ENCODE measurements at regions not wholly inside any gene's neighbourhood (a gene's known extent, or its start where the extent isn't known, plus 50 kb on each side); places are given as distances from the start of the nearest gene placed in this dataset.

GRCh38 chr12:83767723-83768122 is 1081.0 kb downstream of the TMTC2 start:
- Histone ChIP-seq H3K27me3 (ENCODE audit: control insufficient read depth in 1 of 2, insufficient read depth in 2 of 2, low read length in 1 of 2) (no peaks in the 10 kb centered on the region), H3K4me3 (ENCODE audit: low read length in 2 of 2) (no peak overlapping the region), H3K27ac (ENCODE audit: low read depth in 1 of 2, low read length in 2 of 2) (no peak overlapping the region), H3K9me3 (ENCODE audit: control insufficient read depth, low read length) (no peaks in the 10 kb centered on the region), H3K4me1 (ENCODE audit: control insufficient read depth in 1 of 2, insufficient read depth in 2 of 2, low read length in 2 of 2) (no peaks in the 10 kb centered on the region), H3K36me3 (ENCODE audit: control insufficient read depth in 1 of 2, insufficient read depth in 2 of 2, low read length in 1 of 2) (no peaks in the 10 kb centered on the region)
- WGBS, 2 donors, result 39 to 46% methylated on average over 1 of the region's 1 CpG
- no peak for DNase-seq
- intact Hi-C loops (cut with DNase I), result no loop called here
- no peak for ATAC-seq (ENCODE audit: low FRiP score)

- 43 to 54% methylated on average over 6 of the region's 6 CpGs for WGBS, 2 donors
- intact Hi-C loops (cut with DNase I), result no loop called here
- DNase-seq, result no peak
- H3K36me3 ChIP-seq (ENCODE audit: control insufficient read depth in 1 of 2, insufficient read depth in 2 of 2, low read length in 1 of 2), result no peaks in the 10 kb centered on the region
- H3K4me3 ChIP-seq (ENCODE audit: low read length in 2 of 2), result no peak overlapping the region
- H3K27me3 ChIP-seq (ENCODE audit: control insufficient read depth in 1 of 2, insufficient read depth in 2 of 2, low read length in 1 of 2), result no peaks in the 10 kb centered on the region
- no peak overlapping the region for H3K27ac ChIP-seq (ENCODE audit: low read depth in 1 of 2, low read length in 2 of 2)
- no peaks in the 10 kb centered on the region for H3K9me3 ChIP-seq (ENCODE audit: control insufficient read depth, low read length)
- H3K4me1 ChIP-seq (ENCODE audit: control insufficient read depth in 1 of 2, insufficient read depth in 2 of 2, low read length in 2 of 2), result no peaks in the 10 kb centered on the region
- ATAC-seq (ENCODE audit: low FRiP score), result no peak
Observed at GRCh38 chr12:83763425-83763824, 1076.7 kb downstream of the TMTC2 start.

- H3K4me1 ChIP-seq (ENCODE audit: control insufficient read depth in 1 of 2, insufficient read depth in 2 of 2, low read length in 2 of 2), result no peaks in the 10 kb centered on the region
- intact Hi-C loops (cut with DNase I), result no loop called here
- ATAC-seq (ENCODE audit: low FRiP score) (no peak), DNase-seq (no peak)
- H3K9me3 ChIP-seq (ENCODE audit: control insufficient read depth, low read length), result no peaks in the 10 kb centered on the region
- no peaks in the 10 kb centered on the region for H3K27me3 ChIP-seq (ENCODE audit: control insufficient read depth in 1 of 2, insufficient read depth in 2 of 2, low read length in 1 of 2)
- H3K4me3 ChIP-seq (ENCODE audit: low read length in 2 of 2), result no peak overlapping the region
- no peaks in the 10 kb centered on the region for H3K36me3 ChIP-seq (ENCODE audit: control insufficient read depth in 1 of 2, insufficient read depth in 2 of 2, low read length in 1 of 2)
- WGBS, 2 donors, result 58 to 65% methylated on average over 2 of the region's 2 CpGs
- no peak overlapping the region for H3K27ac ChIP-seq (ENCODE audit: low read depth in 1 of 2, low read length in 2 of 2)
Observed at GRCh38 chr12:83759906-83760305, 1073.2 kb downstream of the TMTC2 start.

GRCh38 chr12:83758888-83759631 is 1072.4 kb downstream of the TMTC2 start:
- Histone ChIP-seq H3K36me3 (ENCODE audit: control insufficient read depth in 1 of 2, insufficient read depth in 2 of 2, low read length in 1 of 2) (no peaks in the 10 kb centered on the region), H3K9me3 (ENCODE audit: control insufficient read depth, low read length) (no peaks in the 10 kb centered on the region), H3K4me1 (ENCODE audit: control insufficient read depth in 1 of 2, insufficient read depth in 2 of 2, low read length in 2 of 2) (no peaks in the 10 kb centered on the region), H3K27ac (ENCODE audit: low read depth in 1 of 2, low read length in 2 of 2) (no peak overlapping the region), H3K27me3 (ENCODE audit: control insufficient read depth in 1 of 2, insufficient read depth in 2 of 2, low read length in 1 of 2) (no peaks in the 10 kb centered on the region), H3K4me3 (ENCODE audit: low read length in 2 of 2) (no peak overlapping the region)
- DNase-seq (no peak), ATAC-seq (ENCODE audit: low FRiP score) (no peak)
- intact Hi-C loops (cut with DNase I), result no loop called here
- WGBS, 2 donors, result 87 to 89% methylated on average over 5 of the region's 5 CpGs

- Histone ChIP-seq H3K27ac (ENCODE audit: low read depth in 1 of 2, low read length in 2 of 2) (no peak overlapping the region), H3K36me3 (ENCODE audit: control insufficient read depth in 1 of 2, insufficient read depth in 2 of 2, low read length in 1 of 2) (no peaks in the 10 kb centered on the region), H3K9me3 (ENCODE audit: control insufficient read depth, low read length) (no peaks in the 10 kb centered on the region), H3K4me3 (ENCODE audit: low read length in 2 of 2) (no peak overlapping the region), H3K27me3 (ENCODE audit: control insufficient read depth in 1 of 2, insufficient read depth in 2 of 2, low read length in 1 of 2) (no peaks in the 10 kb centered on the region), H3K4me1 (ENCODE audit: control insufficient read depth in 1 of 2, insufficient read depth in 2 of 2, low read length in 2 of 2) (no peaks in the 10 kb centered on the region)
- ATAC-seq (ENCODE audit: low FRiP score) (no peak), DNase-seq (no peak)
- intact Hi-C loops (cut with DNase I), result no loop called here
- 91 to 95% methylated on average over 1 of the region's 1 CpG for WGBS, 2 donors
Observed at GRCh38 chr12:83753904-83754303, 1067.2 kb downstream of the TMTC2 start.

GRCh38 chr12:83753205-83753604 is 1066.5 kb downstream of the TMTC2 start:
- no peaks in the 10 kb centered on the region for H3K36me3 ChIP-seq (ENCODE audit: control insufficient read depth in 1 of 2, insufficient read depth in 2 of 2, low read length in 1 of 2)
- no peaks in the 10 kb centered on the region for H3K9me3 ChIP-seq (ENCODE audit: control insufficient read depth, low read length)
- no peak overlapping the region for H3K4me3 ChIP-seq (ENCODE audit: low read length in 2 of 2)
- DNase-seq (no peak), ATAC-seq (ENCODE audit: low FRiP score) (no peak)
- H3K27ac ChIP-seq (ENCODE audit: low read depth in 1 of 2, low read length in 2 of 2), result no peak overlapping the region
- WGBS, 2 donors, result 71% methylated on average over 3 of the region's 3 CpGs
- no peaks in the 10 kb centered on the region for H3K4me1 ChIP-seq (ENCODE audit: control insufficient read depth in 1 of 2, insufficient read depth in 2 of 2, low read length in 2 of 2)
- intact Hi-C loops (cut with DNase I), result no loop called here
- H3K27me3 ChIP-seq (ENCODE audit: control insufficient read depth in 1 of 2, insufficient read depth in 2 of 2, low read length in 1 of 2), result no peaks in the 10 kb centered on the region

- 7 to 14% methylated on average over 3 of the region's 3 CpGs for WGBS, 2 donors
- Histone ChIP-seq H3K9me3 (ENCODE audit: control insufficient read depth, low read length) (peaks cover 2% of the 10 kb centered on the region), H3K4me3 (ENCODE audit: low read length in 2 of 2) (no peak overlapping the region), H3K36me3 (ENCODE audit: control insufficient read depth in 1 of 2, insufficient read depth in 2 of 2, low read length in 1 of 2) (no peaks in the 10 kb centered on the region), H3K27me3 (ENCODE audit: control insufficient read depth in 1 of 2, insufficient read depth in 2 of 2, low read length in 1 of 2) (no peaks in the 10 kb centered on the region), H3K4me1 (ENCODE audit: control insufficient read depth in 1 of 2, insufficient read depth in 2 of 2, low read length in 2 of 2) (no peaks in the 10 kb centered on the region), H3K27ac (ENCODE audit: low read depth in 1 of 2, low read length in 2 of 2) (no peak overlapping the region)
- intact Hi-C loops (cut with DNase I), result no loop called here
- ATAC-seq (ENCODE audit: low FRiP score), result no peak
- DNase-seq, result no peak
Observed at GRCh38 chr12:83739607-83740006, 1052.9 kb downstream of the TMTC2 start.

GRCh38 chr12:83710851-83711250 is 1024.1 kb downstream of the TMTC2 start:
- H3K9me3 ChIP-seq (ENCODE audit: control insufficient read depth, low read length), result no peaks in the 10 kb centered on the region
- DNase-seq (no peak), ATAC-seq (ENCODE audit: low FRiP score) (no peak)
- no peak overlapping the region for H3K4me3 ChIP-seq (ENCODE audit: low read length in 2 of 2)
- no peaks in the 10 kb centered on the region for H3K36me3 ChIP-seq (ENCODE audit: control insufficient read depth in 1 of 2, insufficient read depth in 2 of 2, low read length in 1 of 2)
- no peak overlapping the region for H3K27ac ChIP-seq (ENCODE audit: low read depth in 1 of 2, low read length in 2 of 2)
- intact Hi-C loops (cut with DNase I), result no loop called here
- no peaks in the 10 kb centered on the region for H3K4me1 ChIP-seq (ENCODE audit: control insufficient read depth in 1 of 2, insufficient read depth in 2 of 2, low read length in 2 of 2)
- H3K27me3 ChIP-seq (ENCODE audit: control insufficient read depth in 1 of 2, insufficient read depth in 2 of 2, low read length in 1 of 2), result no peaks in the 10 kb centered on the region
- WGBS, 2 donors, result 93 to 97% methylated on average over 3 of the region's 3 CpGs

GRCh38 chr12:83709899-83710298 is 1023.2 kb downstream of the TMTC2 start:
- H3K9me3 ChIP-seq (ENCODE audit: control insufficient read depth, low read length), result no peaks in the 10 kb centered on the region
- no peak overlapping the region for H3K4me3 ChIP-seq (ENCODE audit: low read length in 2 of 2)
- no peak for ATAC-seq (ENCODE audit: low FRiP score)
- DNase-seq, result no peak
- H3K27me3 ChIP-seq (ENCODE audit: control insufficient read depth in 1 of 2, insufficient read depth in 2 of 2, low read length in 1 of 2), result no peaks in the 10 kb centered on the region
- no peak overlapping the region for H3K27ac ChIP-seq (ENCODE audit: low read depth in 1 of 2, low read length in 2 of 2)
- intact Hi-C loops (cut with DNase I), result no loop called here
- no peaks in the 10 kb centered on the region for H3K4me1 ChIP-seq (ENCODE audit: control insufficient read depth in 1 of 2, insufficient read depth in 2 of 2, low read length in 2 of 2)
- no peaks in the 10 kb centered on the region for H3K36me3 ChIP-seq (ENCODE audit: control insufficient read depth in 1 of 2, insufficient read depth in 2 of 2, low read length in 1 of 2)
